Erythroblast (primary cell): ENCODE measurements at regions not wholly inside any gene's neighbourhood (a gene's known extent, or its start where the extent isn't known, plus 50 kb on each side); places are given as distances from the start of the nearest gene placed in this dataset.

Experiments used
- GATA1 ChIP-seq: IDR thresholded peaks from 2 replicates; pipeline ENCODE4 v1.6.1; 2011; ENCODE audit warnings: low read depth, mild to moderate bottlenecking, control low read depth, low read length, moderate library complexity
- POLR2A ChIP-seq: IDR thresholded peaks from 2 replicates; pipeline ENCODE4 v1.6.1; 2011; ENCODE audit warnings: mild to moderate bottlenecking, low read length

DNA sequence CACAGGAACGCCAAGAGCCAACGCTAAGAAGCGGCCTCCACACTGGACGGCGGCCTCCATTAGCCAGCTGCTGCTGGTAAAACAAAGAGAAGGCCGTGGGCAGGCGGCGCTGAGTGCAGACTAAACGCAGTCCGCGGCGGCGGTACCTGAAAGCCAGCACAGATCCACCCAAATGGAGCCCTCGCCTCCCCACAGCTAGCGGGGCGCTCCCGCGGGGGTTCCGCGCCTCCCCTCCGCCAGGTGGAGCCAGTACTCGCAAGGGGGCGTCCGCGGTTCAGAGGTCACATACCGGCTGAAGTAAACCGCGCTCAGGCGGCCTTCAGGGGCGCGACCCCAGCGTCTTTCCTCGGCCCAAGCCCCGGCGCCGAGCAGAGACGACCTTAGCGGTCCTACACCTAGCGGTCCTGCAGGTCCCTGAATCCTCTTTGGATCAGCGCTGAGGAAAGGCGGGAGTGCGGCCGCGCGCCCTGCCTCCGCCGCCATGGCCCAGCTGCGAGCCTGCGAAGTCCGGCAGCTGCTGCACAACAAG lies 293.1 kb upstream of the ERBB4 start:
- no peak for TF ChIP-seq POLR2A
- no peak for TF ChIP-seq GATA1
